WERI-Rb-1 (cell line): ENCODE measurements at regions not wholly inside any gene's neighbourhood (a gene's known extent, or its start where the extent isn't known, plus 50 kb on each side); places are given as distances from the start of the nearest gene placed in this dataset.
A peak's percentile ranks its signal among the peaks of the same experiment; 100 is the strongest.

Source experiments
- DNase-seq: peaks from one replicate; pipeline ENCODE4 v3.0.0-alpha.2; 2020
- H3K27ac ChIP-seq: fragments of 250-450 bp; sonication (Bioruptor Pico); 2 replicates; pipeline ENCODE4 v1.5.1; 2020; ENCODE audit warnings: mild to moderate bottlenecking, moderate library complexity
- H3K27me3 ChIP-seq: fragments of 250-450 bp; sonication (Bioruptor Pico); 2 replicates; pipeline ENCODE4 v1.5.1; 2021; ENCODE audit warnings: mild to moderate bottlenecking, low read depth, moderate library complexity; ENCODE audit not compliant: insufficient read depth, severe bottlenecking
- H3K36me3 ChIP-seq: fragments of 250-450 bp; sonication (Bioruptor Pico); 2 replicates; pipeline ENCODE4 v1.5.1; 2020; ENCODE audit warnings: mild to moderate bottlenecking, moderate library complexity
- H3K4me3 ChIP-seq: 2 replicates; pipeline ENCODE4 v1.5.1; 2011; ENCODE audit warnings: low read depth, mild to moderate bottlenecking, control low read depth, low read length
- H3K9me3 ChIP-seq: fragments of 250-450 bp; sonication (Bioruptor Pico); 2 replicates; pipeline ENCODE4 v1.5.1; 2021; ENCODE audit warnings: mild to moderate bottlenecking, moderate library complexity; ENCODE audit not compliant: severe bottlenecking
- TF ChIP-seq, protein P1 (sequence below): IDR thresholded peaks from 2 replicates; pipeline ENCODE4 v1.5.1; 2011; ENCODE audit warnings: low read depth, mild to moderate bottlenecking, control low read depth, inconsistent platforms, low read length

- TF ChIP-seq, protein P1, sequence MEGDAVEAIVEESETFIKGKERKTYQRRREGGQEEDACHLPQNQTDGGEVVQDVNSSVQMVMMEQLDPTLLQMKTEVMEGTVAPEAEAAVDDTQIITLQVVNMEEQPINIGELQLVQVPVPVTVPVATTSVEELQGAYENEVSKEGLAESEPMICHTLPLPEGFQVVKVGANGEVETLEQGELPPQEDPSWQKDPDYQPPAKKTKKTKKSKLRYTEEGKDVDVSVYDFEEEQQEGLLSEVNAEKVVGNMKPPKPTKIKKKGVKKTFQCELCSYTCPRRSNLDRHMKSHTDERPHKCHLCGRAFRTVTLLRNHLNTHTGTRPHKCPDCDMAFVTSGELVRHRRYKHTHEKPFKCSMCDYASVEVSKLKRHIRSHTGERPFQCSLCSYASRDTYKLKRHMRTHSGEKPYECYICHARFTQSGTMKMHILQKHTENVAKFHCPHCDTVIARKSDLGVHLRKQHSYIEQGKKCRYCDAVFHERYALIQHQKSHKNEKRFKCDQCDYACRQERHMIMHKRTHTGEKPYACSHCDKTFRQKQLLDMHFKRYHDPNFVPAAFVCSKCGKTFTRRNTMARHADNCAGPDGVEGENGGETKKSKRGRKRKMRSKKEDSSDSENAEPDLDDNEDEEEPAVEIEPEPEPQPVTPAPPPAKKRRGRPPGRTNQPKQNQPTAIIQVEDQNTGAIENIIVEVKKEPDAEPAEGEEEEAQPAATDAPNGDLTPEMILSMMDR: no peak
- DNase-seq: no peak
- peak overlapping the region; percentile 21; the same call in 1 of the 2 replicates for H3K4me3 ChIP-seq
- no peaks in the 10 kb centered on the region for H3K36me3 ChIP-seq
- peaks cover 30% of the 10 kb centered on the region for H3K27me3 ChIP-seq
- H3K27ac ChIP-seq: no peak overlapping the region
- H3K9me3 ChIP-seq: no peaks in the 10 kb centered on the region
These were observed 116.7 kb upstream of the MYL2 start for GRCh38 chr12:111037047-111037446.

- no peaks in the 10 kb centered on the region for H3K9me3 ChIP-seq
- no peaks in the 10 kb centered on the region for H3K36me3 ChIP-seq
- peak overlapping the region; percentile 44 for H3K4me3 ChIP-seq
- TF ChIP-seq, protein P1: no peak
- DNase-seq: peak; percentile 15
- H3K27ac ChIP-seq: no peak overlapping the region
- peaks cover 30% of the 10 kb centered on the region for H3K27me3 ChIP-seq
These were observed 115.4 kb upstream of the MYL2 start for GRCh38 chr12:111035578-111036301.

- Histone ChIP-seq H3K9me3 (no peaks in the 10 kb centered on the region), H3K27ac (no peak overlapping the region), H3K4me3 (peak overlapping the region; percentile 44), H3K27me3 (peaks cover 30% of the 10 kb centered on the region), H3K36me3 (no peaks in the 10 kb centered on the region)
- peak; percentile 36 for DNase-seq
- TF ChIP-seq, protein P1: no peak
These were observed 114.7 kb upstream of the MYL2 start for GRCh38 chr12:111034886-111035577.

GRCh38 chr12:111034083-111034885 is 113.9 kb upstream of the MYL2 start, which contains the start of gene CUX2:
TSS of gene CUX2 (plus strand) at chr12:111034165.
- peak; percentile 37 for DNase-seq
- no peak within 1 kb of the TSS for H3K27ac ChIP-seq
- peak within 1 kb of the TSS; percentile 61 for H3K4me3 ChIP-seq
- H3K9me3 ChIP-seq: no peaks in the 10 kb centered on the region
- H3K36me3 ChIP-seq: no peaks in the 10 kb centered on the region
- TF ChIP-seq, protein P1: no peak
- peaks cover 30% of the 10 kb centered on the region for H3K27me3 ChIP-seq

GRCh38 chr12:111033281-111034082 is 113.1 kb upstream of the MYL2 start:
- Histone ChIP-seq H3K4me3 (peak overlapping the region; percentile 61), H3K27ac (no peak overlapping the region), H3K27me3 (peaks cover 30% of the 10 kb centered on the region), H3K36me3 (no peaks in the 10 kb centered on the region), H3K9me3 (no peaks in the 10 kb centered on the region)
- peak; percentile 71 for DNase-seq
- TF ChIP-seq, protein P1: peak; percentile 72
